Duodenal mucosa (tissue), 2 donors: ENCODE measurements at regions not wholly inside any gene's neighbourhood (a gene's known extent, or its start where the extent isn't known, plus 50 kb on each side); places are given as distances from the start of the nearest gene placed in this dataset.

Experiments
- H3K27ac ChIP-seq: one replicate; pipeline ENCODE4 v1.7.0; 2013; ENCODE audit warnings: low read depth, low read length
- H3K27me3 ChIP-seq, 2 donors: one replicate each; pipeline ENCODE4 v1.7.0; 2013; ENCODE audit warnings: low read length in 2 of 2, control low read depth in 1 of 2; ENCODE audit not compliant: insufficient read depth in 2 of 2, control insufficient read depth in 1 of 2
- H3K36me3 ChIP-seq, 2 donors: one replicate each; pipeline ENCODE4 v1.7.0; 2013; ENCODE audit warnings: low read length in 2 of 2, control low read depth in 1 of 2; ENCODE audit not compliant: insufficient read depth in 2 of 2, control insufficient read depth in 1 of 2
- H3K4me1 ChIP-seq, 2 donors: one replicate each; pipeline ENCODE4 v1.7.0; 2013; ENCODE audit warnings: low read length in 2 of 2, control low read depth in 1 of 2; ENCODE audit not compliant: insufficient read depth in 2 of 2, control insufficient read depth in 1 of 2
- H3K4me3 ChIP-seq, 2 donors: one replicate each; pipeline ENCODE4 v1.7.0; 2013; ENCODE audit warnings: low read length in 2 of 2, low read depth in 1 of 2
- H3K9ac ChIP-seq, 2 donors: one replicate each; pipeline ENCODE4 v1.7.0; 2013; ENCODE audit warnings: low read length in 2 of 2, low read depth in 1 of 2
- H3K9me3 ChIP-seq, 2 donors: one replicate each; pipeline ENCODE4 v1.7.0; 2013; ENCODE audit warnings: low read length in 2 of 2, control low read depth in 1 of 2; ENCODE audit not compliant: control insufficient read depth in 1 of 2

DNA sequence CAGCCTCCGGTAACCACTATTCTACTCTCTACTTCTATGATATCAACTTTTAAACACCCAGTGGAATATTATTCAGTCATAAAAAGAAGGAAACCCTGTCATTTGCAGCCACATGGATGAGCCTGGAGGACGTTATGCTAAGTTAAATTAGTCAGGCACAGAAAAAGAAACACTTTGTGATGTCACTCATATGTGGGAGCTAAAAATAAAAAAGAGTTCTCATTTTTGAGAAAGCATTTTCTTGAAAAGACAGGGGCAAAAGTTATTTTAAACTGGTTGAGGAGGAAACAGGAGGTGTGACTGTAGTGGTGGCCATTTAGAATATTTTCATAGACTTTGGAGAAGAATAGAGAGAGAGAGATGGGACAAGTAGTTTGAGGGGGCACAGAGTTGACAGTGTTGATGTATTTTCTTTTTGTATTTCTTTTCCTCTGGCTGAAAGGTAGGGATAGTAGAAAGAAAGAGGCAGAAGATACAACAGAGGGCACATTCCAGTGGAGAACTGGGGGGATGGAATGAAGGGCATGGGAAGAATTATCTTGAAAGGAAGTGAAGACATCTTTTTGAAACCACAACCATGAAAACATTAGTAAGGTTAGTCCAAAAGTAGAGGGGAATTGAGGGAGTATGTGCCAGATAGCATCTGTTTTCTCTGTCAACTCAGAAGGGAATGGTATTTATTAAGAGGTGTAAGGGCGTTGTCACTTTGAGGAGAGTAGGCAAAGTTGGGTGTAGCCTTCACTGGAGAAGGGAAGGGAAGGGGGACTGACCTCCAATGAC, 181.3 kb upstream of the GMDS start:
- Histone ChIP-seq H3K27ac (no peak overlapping the region), H3K36me3 (no peaks in the 10 kb centered on the region), H3K4me1 (no peaks in the 10 kb centered on the region), H3K4me3 (no peak overlapping the region), H3K9ac (no peak overlapping the region), H3K27me3 (no peaks in the 10 kb centered on the region), H3K9me3 (no peaks in the 10 kb centered on the region)

GRCh38 chr6:2416128-2416712, 170.8 kb upstream of the GMDS start:
- Histone ChIP-seq H3K9ac (no peak overlapping the region), H3K4me3 (no peak overlapping the region), H3K27ac (no peak overlapping the region), H3K9me3 (no peaks in the 10 kb centered on the region), H3K36me3 (no peaks in the 10 kb centered on the region), H3K27me3 (no peaks in the 10 kb centered on the region), H3K4me1 (no peaks in the 10 kb centered on the region)

- Histone ChIP-seq H3K9ac (no peak overlapping the region), H3K9me3 (no peaks in the 10 kb centered on the region), H3K36me3 (no peaks in the 10 kb centered on the region), H3K27me3 (no peaks in the 10 kb centered on the region), H3K27ac (no peak overlapping the region), H3K4me1 (no peaks in the 10 kb centered on the region), H3K4me3 (no peak overlapping the region)
These were observed 169.6 kb upstream of the GMDS start for GRCh38 chr6:2414885-2415547.

- H3K9me3 ChIP-seq: no peaks in the 10 kb centered on the region
- H3K27me3 ChIP-seq: no peaks in the 10 kb centered on the region
- H3K9ac ChIP-seq: no peak overlapping the region
- no peak overlapping the region for H3K4me3 ChIP-seq
- no peaks in the 10 kb centered on the region for H3K36me3 ChIP-seq
- H3K4me1 ChIP-seq: no peaks in the 10 kb centered on the region
- no peak overlapping the region for H3K27ac ChIP-seq
These were observed 167.3 kb upstream of the GMDS start for GRCh38 chr6:2412731-2413130.

GRCh38 chr6:2410656-2411380, 165.4 kb upstream of the GMDS start:
- Histone ChIP-seq H3K36me3 (no peaks in the 10 kb centered on the region), H3K9ac (no peak overlapping the region), H3K27me3 (no peaks in the 10 kb centered on the region), H3K27ac (no peak overlapping the region), H3K4me1 (no peaks in the 10 kb centered on the region), H3K9me3 (no peaks in the 10 kb centered on the region), H3K4me3 (no peak overlapping the region)

DNA sequence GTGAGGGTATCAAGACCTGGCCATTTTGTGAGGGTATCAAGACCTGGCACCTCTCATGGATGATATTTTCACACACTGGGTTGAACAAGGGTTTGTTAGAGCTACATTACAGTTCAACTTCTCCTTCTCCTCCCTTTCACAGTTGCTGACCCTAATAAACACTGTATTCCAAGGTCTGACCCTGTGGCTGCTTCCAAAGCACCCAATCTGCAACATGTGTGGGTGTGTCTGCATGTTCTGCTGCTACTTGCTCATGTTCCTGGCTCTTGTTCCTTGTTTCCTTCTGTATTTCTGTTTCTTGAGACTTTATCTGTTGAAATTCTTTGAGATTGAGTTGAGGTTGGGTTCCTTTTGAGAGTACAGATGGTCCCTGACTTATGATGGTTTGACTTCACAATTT, 162.1 kb upstream of the GMDS start:
- Histone ChIP-seq H3K9ac (no peak overlapping the region), H3K9me3 (no peaks in the 10 kb centered on the region), H3K4me3 (no peak overlapping the region), H3K4me1 (no peaks in the 10 kb centered on the region), H3K36me3 (peaks cover 0 to 3% of the 10 kb centered on the region in 2 donors), H3K27ac (no peak overlapping the region), H3K27me3 (no peaks in the 10 kb centered on the region)

- Histone ChIP-seq H3K27ac (no peak overlapping the region), H3K4me3 (no peak overlapping the region), H3K9me3 (no peaks in the 10 kb centered on the region), H3K4me1 (no peaks in the 10 kb centered on the region), H3K36me3 (peaks cover 2 to 3% of the 10 kb centered on the region in 2 donors), H3K27me3 (no peaks in the 10 kb centered on the region), H3K9ac (no peak overlapping the region)
These were observed 159.0 kb upstream of the GMDS start for GRCh38 chr6:2404211-2404929.

DNA sequence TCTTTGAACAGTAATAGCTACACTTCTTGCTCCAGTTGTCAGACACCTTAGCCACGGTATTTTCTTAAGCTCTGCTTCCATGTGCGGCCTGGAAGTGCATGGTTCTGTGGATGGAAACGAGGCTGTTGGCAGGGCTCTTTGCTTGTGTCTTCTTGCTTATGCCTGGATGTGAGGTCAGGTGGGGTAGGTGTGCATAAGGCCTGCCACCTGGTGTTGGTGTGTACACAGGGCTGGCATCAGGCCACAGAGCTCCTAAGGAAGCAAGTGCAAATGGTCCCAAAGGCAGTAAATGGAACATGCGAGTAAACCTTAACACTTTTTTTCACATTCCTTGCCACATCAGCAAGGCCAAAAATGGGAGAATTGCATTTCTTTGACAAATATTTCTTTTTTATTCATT, 158.1 kb upstream of the GMDS start:
- Histone ChIP-seq H3K9ac (no peak overlapping the region), H3K27ac (no peak overlapping the region), H3K27me3 (no peaks in the 10 kb centered on the region), H3K36me3 (peaks cover 3 to 7% of the 10 kb centered on the region in 2 donors), H3K4me1 (no peaks in the 10 kb centered on the region), H3K4me3 (no peak overlapping the region), H3K9me3 (no peaks in the 10 kb centered on the region)

DNA sequence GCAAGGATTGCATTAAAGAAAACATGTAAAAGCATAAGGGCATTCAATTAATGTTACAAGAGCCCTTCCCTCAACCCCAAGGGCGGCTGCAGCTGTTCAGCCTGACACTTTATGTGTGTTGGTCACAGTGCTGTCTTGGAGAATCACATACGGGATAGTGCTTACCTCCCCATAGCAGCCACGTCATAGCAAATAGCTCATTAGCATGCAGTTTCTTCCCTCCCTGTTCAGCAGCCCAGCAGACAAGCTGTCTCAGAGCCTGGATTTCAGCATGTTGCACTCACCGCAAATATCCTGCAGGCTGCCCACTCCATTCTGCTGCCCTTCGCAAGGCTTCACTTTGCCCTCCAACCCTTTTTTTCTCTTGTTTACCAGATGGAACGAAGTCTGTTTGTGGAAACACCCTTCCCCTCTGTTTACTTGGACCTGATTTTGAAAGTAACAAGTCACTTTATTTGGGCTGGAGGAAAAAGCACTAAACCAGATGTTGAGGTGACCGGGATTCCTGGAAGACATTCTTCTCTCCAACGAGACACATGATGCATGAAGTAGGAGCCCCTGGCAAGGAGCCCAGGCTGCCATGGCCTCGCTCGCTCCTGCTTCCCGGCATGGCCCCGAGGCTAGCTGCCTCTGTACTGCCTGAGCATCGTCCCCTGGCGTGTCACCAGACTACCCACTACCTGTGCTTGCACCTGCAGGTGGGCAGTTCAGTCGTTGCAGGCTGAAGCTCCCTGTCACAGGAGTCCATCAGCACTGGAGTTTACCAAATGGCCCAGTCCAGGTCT, 151.6 kb upstream of the GMDS start:
- H3K9me3 ChIP-seq: no peaks in the 10 kb centered on the region
- no peak overlapping the region for H3K27ac ChIP-seq
- H3K4me1 ChIP-seq: no peaks in the 10 kb centered on the region
- H3K27me3 ChIP-seq: no peaks in the 10 kb centered on the region
- no peak overlapping the region for H3K4me3 ChIP-seq
- H3K9ac ChIP-seq: no peak overlapping the region
- peaks cover 0 to 10% of the 10 kb centered on the region in 2 donors for H3K36me3 ChIP-seq
